ENCODE measurements at regions not wholly inside any gene's neighbourhood (a gene's known extent, or its start where the extent isn't known, plus 50 kb on each side); places are given as distances from the start of the nearest gene placed in this dataset.

DNA sequence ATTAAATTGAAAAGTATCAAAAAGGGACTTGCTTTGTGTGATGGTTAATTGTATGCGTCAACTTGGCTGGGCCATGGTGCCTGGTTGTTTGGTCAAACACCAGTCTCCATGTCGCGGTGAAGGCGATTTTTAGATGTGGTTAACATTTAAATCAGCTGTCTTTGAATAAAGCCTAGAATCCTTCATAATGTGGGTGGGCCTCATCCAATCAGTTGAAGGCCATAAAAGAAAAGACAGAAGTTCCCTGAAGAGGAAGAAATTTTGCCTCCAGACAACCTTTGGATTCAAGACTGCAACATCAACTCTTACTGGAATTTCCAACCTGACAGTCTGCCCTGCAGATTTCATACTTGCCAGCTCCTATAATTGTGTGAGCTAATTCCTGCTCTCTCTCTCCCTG lies 160.5 kb downstream of the SH3BP4 start:
- no peak overlapping the region for H3K9ac ChIP-seq (ENCODE audit: low read length)
- H3K4me2 ChIP-seq (ENCODE audit: low read depth, low read length) = no peak overlapping the region
- no peaks in the 10 kb centered on the region for H3K9me2 ChIP-seq (replicated peaks; ENCODE audit: insufficient read depth, low read length)
- no peak overlapping the region for H3K4me3 ChIP-seq (ENCODE audit: low read length)
- H3K36me3 ChIP-seq (replicated peaks; ENCODE audit: insufficient read depth, low read length) = no peaks in the 10 kb centered on the region
- no peaks in the 10 kb centered on the region for H3K9me3 ChIP-seq (replicated peaks; ENCODE audit: insufficient read depth, low read length)
- H3K79me2 ChIP-seq (ENCODE audit: low read length) = no peaks in the 10 kb centered on the region
- H3K27me3 ChIP-seq (replicated peaks; ENCODE audit: insufficient read depth, low read length) = no peaks in the 10 kb centered on the region
- no peak for TF ChIP-seq CTCF (IDR thresholded peaks at IDR 0.05; ENCODE audit: low read length)
- no peak for TF ChIP-seq EZH2phosphoT487 (IDR thresholded peaks at IDR 0.05; ENCODE audit: low read length)
- no peak for TF ChIP-seq EZH2 (optimal IDR thresholded peaks at IDR 0.05; ENCODE audit: low read depth, low read length)
- H3K4me1 ChIP-seq (ENCODE audit: low read length) = no peaks in the 10 kb centered on the region
- H3K27ac ChIP-seq (ENCODE audit: low read length) = no peak overlapping the region
- no peaks in the 10 kb centered on the region for H3F3A ChIP-seq (ENCODE audit: insufficient read depth, low read length)
- DNase-seq = no peak
- no peaks in the 10 kb centered on the region for H4K20me1 ChIP-seq (ENCODE audit: insufficient read depth, low read length)
- H2AFZ ChIP-seq (ENCODE audit: low read length) = no peak overlapping the region

DNA sequence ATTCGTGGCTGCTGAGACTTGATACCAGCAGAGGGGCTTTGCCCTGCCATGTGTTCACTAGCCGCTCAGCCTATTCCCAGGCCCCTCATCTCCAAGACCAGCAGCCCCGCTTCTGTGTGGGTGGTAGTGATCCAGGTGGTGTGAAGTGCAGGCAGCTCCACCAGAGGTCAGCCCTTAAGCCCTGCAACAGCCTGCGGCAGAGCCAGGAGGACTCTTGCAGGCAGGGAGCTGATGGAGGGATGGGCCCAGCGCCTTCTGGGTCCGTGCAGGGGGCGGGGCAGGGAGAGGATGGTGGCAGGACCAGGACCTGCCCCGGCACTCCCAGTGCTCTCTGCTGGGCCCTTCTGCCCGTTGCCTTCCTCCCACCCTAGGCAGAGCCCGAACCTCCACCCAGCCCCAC lies 162.0 kb downstream of the SH3BP4 start:
- Histone ChIP-seq H3K79me2 (ENCODE audit: low read length) (no peaks in the 10 kb centered on the region), H3K4me1 (ENCODE audit: low read length) (no peaks in the 10 kb centered on the region), H3F3A (ENCODE audit: insufficient read depth, low read length) (no peaks in the 10 kb centered on the region), H3K27me3 (replicated peaks; ENCODE audit: insufficient read depth, low read length) (no peaks in the 10 kb centered on the region), H3K4me2 (ENCODE audit: low read depth, low read length) (no peak overlapping the region), H2AFZ (ENCODE audit: low read length) (no peak overlapping the region), H4K20me1 (ENCODE audit: insufficient read depth, low read length) (no peaks in the 10 kb centered on the region), H3K27ac (ENCODE audit: low read length) (no peak overlapping the region), H3K9me2 (replicated peaks; ENCODE audit: insufficient read depth, low read length) (no peaks in the 10 kb centered on the region), H3K36me3 (replicated peaks; ENCODE audit: insufficient read depth, low read length) (no peaks in the 10 kb centered on the region), H3K9me3 (replicated peaks; ENCODE audit: insufficient read depth, low read length) (no peaks in the 10 kb centered on the region), H3K9ac (ENCODE audit: low read length) (no peak overlapping the region), H3K4me3 (ENCODE audit: low read length) (no peak overlapping the region)
- TF ChIP-seq CTCF (IDR thresholded peaks at IDR 0.05; ENCODE audit: low read length) = no peak
- no peak for DNase-seq

GRCh38 chr2:235114286-235114685 lies 162.5 kb downstream of the SH3BP4 start:
- Histone ChIP-seq H4K20me1 (ENCODE audit: insufficient read depth, low read length) (no peaks in the 10 kb centered on the region), H3K79me2 (ENCODE audit: low read length) (no peaks in the 10 kb centered on the region), H2AFZ (ENCODE audit: low read length) (no peak overlapping the region), H3K9me3 (replicated peaks; ENCODE audit: insufficient read depth, low read length) (no peaks in the 10 kb centered on the region), H3K27ac (ENCODE audit: low read length) (no peak overlapping the region), H3K27me3 (replicated peaks; ENCODE audit: insufficient read depth, low read length) (no peaks in the 10 kb centered on the region), H3F3A (ENCODE audit: insufficient read depth, low read length) (no peaks in the 10 kb centered on the region), H3K4me1 (ENCODE audit: low read length) (no peaks in the 10 kb centered on the region), H3K9ac (ENCODE audit: low read length) (no peak overlapping the region), H3K36me3 (replicated peaks; ENCODE audit: insufficient read depth, low read length) (no peaks in the 10 kb centered on the region), H3K4me2 (ENCODE audit: low read depth, low read length) (no peak overlapping the region), H3K9me2 (replicated peaks; ENCODE audit: insufficient read depth, low read length) (no peaks in the 10 kb centered on the region), H3K4me3 (ENCODE audit: low read length) (no peak overlapping the region)
- TF ChIP-seq EZH2 (optimal IDR thresholded peaks at IDR 0.05; ENCODE audit: low read depth, low read length) (no peak), EZH2phosphoT487 (IDR thresholded peaks at IDR 0.05; ENCODE audit: low read length) (no peak), CTCF (IDR thresholded peaks at IDR 0.05; ENCODE audit: low read length) (no peak)
- DNase-seq = no peak

- Histone ChIP-seq H3K36me3 (replicated peaks; ENCODE audit: insufficient read depth, low read length) (no peaks in the 10 kb centered on the region), H3K27me3 (replicated peaks; ENCODE audit: insufficient read depth, low read length) (no peaks in the 10 kb centered on the region), H3K4me2 (ENCODE audit: low read depth, low read length) (no peak overlapping the region), H3K9me2 (replicated peaks; ENCODE audit: insufficient read depth, low read length) (no peaks in the 10 kb centered on the region), H3K9me3 (replicated peaks; ENCODE audit: insufficient read depth, low read length) (no peaks in the 10 kb centered on the region), H3K79me2 (ENCODE audit: low read length) (no peaks in the 10 kb centered on the region), H3K4me1 (ENCODE audit: low read length) (no peaks in the 10 kb centered on the region), H3K4me3 (ENCODE audit: low read length) (no peak overlapping the region), H2AFZ (ENCODE audit: low read length) (no peak overlapping the region), H3F3A (ENCODE audit: insufficient read depth, low read length) (no peaks in the 10 kb centered on the region), H3K9ac (ENCODE audit: low read length) (no peak overlapping the region), H3K27ac (ENCODE audit: low read length) (no peak overlapping the region), H4K20me1 (ENCODE audit: insufficient read depth, low read length) (no peaks in the 10 kb centered on the region)
- DNase-seq = no peak
- TF ChIP-seq CTCF (IDR thresholded peaks at IDR 0.05; ENCODE audit: low read length) = no peak
- no peak for TF ChIP-seq EZH2 (optimal IDR thresholded peaks at IDR 0.05; ENCODE audit: low read depth, low read length)
- TF ChIP-seq EZH2phosphoT487 (IDR thresholded peaks at IDR 0.05; ENCODE audit: low read length) = no peak
Observed at GRCh38 chr2:235115521-235115920, 163.7 kb downstream of the SH3BP4 start.

Measured in MM.1S (cell line).